Lower leg skin (tissue), 3 donors: ENCODE measurements at regions not wholly inside any gene's neighbourhood (a gene's known extent, or its start where the extent isn't known, plus 50 kb on each side); places are given as distances from the start of the nearest gene placed in this dataset.

Source experiments
- CTCF ChIP-seq, 3 donors: fragments of 450-650 bp; IDR thresholded peaks; one replicate each; pipeline ENCODE4 v1.5.1; 2016; ENCODE audit warnings: antibody characterized with exemption in 3 of 3, mild to moderate bottlenecking in 3 of 3, moderate library complexity in 2 of 3
- POLR2A ChIP-seq, 2 donors: fragments of 450-650 bp; IDR thresholded peaks; one replicate each; pipeline ENCODE4 v1.6.1; 2016 to 2017; ENCODE audit warnings: antibody characterized with exemption in 2 of 2, mild to moderate bottlenecking in 1 of 2, moderate library complexity in 1 of 2

- TF ChIP-seq CTCF (IDR thresholded peaks at IDR 0.05) = no peak
- TF ChIP-seq POLR2A (IDR thresholded peaks at IDR 0.05) = no peak
Observed at GRCh38 chr16:73202161-73202729, 154.3 kb upstream of the ZFHX3 start.
